H9 (cell line): ENCODE measurements at regions not wholly inside any gene's neighbourhood (a gene's known extent, or its start where the extent isn't known, plus 50 kb on each side); places are given as distances from the start of the nearest gene placed in this dataset.

Experiments used
- DNase-seq: peaks from one replicate; pipeline ENCODE4 v3.0.0-alpha.2; 2017
- H2AFZ ChIP-seq: one replicate; pipeline ENCODE4 v1.6.1; 2013; ENCODE audit warnings: mild to moderate bottlenecking, low read length, control low read depth, moderate library complexity
- H2AK5ac ChIP-seq: 2 replicates; pipeline ENCODE4 v1.6.1; 2013; ENCODE audit warnings: low read length, control low read depth, mixed read lengths; ENCODE audit not compliant: insufficient read length
- H2BK120ac ChIP-seq: one replicate; pipeline ENCODE4 v1.6.1; 2013; ENCODE audit warnings: low read depth, mild to moderate bottlenecking, low read length, control low read depth, inconsistent platforms; ENCODE audit not compliant: poor library complexity, severe bottlenecking
- H2BK12ac ChIP-seq: 2 replicates; pipeline ENCODE4 v1.6.1; 2013; ENCODE audit warnings: low read length, control low read depth, mixed read lengths, low read depth; ENCODE audit not compliant: insufficient read length
- H2BK15ac ChIP-seq: 2 replicates; pipeline ENCODE4 v1.6.1; 2013; ENCODE audit warnings: low read depth, low read length, control low read depth
- H2BK20ac ChIP-seq: one replicate; pipeline ENCODE4 v1.6.1; 2013; ENCODE audit warnings: low read depth, mild to moderate bottlenecking, low read length, control low read depth, inconsistent platforms; ENCODE audit not compliant: poor library complexity, severe bottlenecking
- H2BK5ac ChIP-seq: 2 replicates; pipeline ENCODE4 v1.6.1; 2013; ENCODE audit warnings: low read length, control low read depth, mixed read lengths; ENCODE audit not compliant: insufficient read length
- H3K14ac ChIP-seq: 2 replicates; pipeline ENCODE4 v1.6.1; 2013; ENCODE audit warnings: low read length, control low read depth; ENCODE audit not compliant: insufficient read depth
- H3K18ac ChIP-seq: 2 replicates; pipeline ENCODE4 v1.6.1; 2013; ENCODE audit warnings: low read depth, mild to moderate bottlenecking, mixed read lengths, low read length, control low read depth; ENCODE audit not compliant: insufficient read length
- H3K23ac ChIP-seq: 2 replicates; pipeline ENCODE4 v1.6.1; 2013; ENCODE audit warnings: low read length, control low read depth, mixed read lengths, low read depth; ENCODE audit not compliant: insufficient read length
- H3K23me2 ChIP-seq: 2 replicates; pipeline ENCODE4 v1.6.1; 2013; ENCODE audit warnings: low read depth, mild to moderate bottlenecking, mixed read lengths, low read length, control low read depth; ENCODE audit not compliant: insufficient read length, poor library complexity, severe bottlenecking
- H3K27ac ChIP-seq: 2 replicates; pipeline ENCODE4 v1.5.1; 2013; ENCODE audit warnings: low read length, control low read depth, mixed read lengths, low read depth; ENCODE audit not compliant: insufficient read length
- H3K27me3 ChIP-seq: 2 replicates; pipeline ENCODE4 v1.6.1; 2013; ENCODE audit warnings: low read length, control low read depth, inconsistent platforms; ENCODE audit not compliant: insufficient read depth
- H3K4ac ChIP-seq: 2 replicates; pipeline ENCODE4 v1.6.1; 2013; ENCODE audit warnings: low read depth, mild to moderate bottlenecking, control low read depth, inconsistent platforms, low read length, moderate library complexity
- H3K4me1 ChIP-seq: 2 replicates; pipeline ENCODE4 v1.6.1; 2013; ENCODE audit warnings: low read length, control low read depth, inconsistent platforms; ENCODE audit not compliant: insufficient read depth
- H3K4me2 ChIP-seq: 2 replicates; pipeline ENCODE4 v1.6.1; 2013; ENCODE audit warnings: low read length, control low read depth, mixed read lengths; ENCODE audit not compliant: insufficient read length, insufficient read depth
- H3K56ac ChIP-seq: 2 replicates; pipeline ENCODE4 v1.6.1; 2013; ENCODE audit warnings: low read depth, mild to moderate bottlenecking, mixed read lengths, low read length, control low read depth; ENCODE audit not compliant: insufficient read length
- H3K79me1 ChIP-seq: 2 replicates; pipeline ENCODE4 v1.6.1; 2013; ENCODE audit warnings: low read depth, mild to moderate bottlenecking, moderate library complexity, low read length, control low read depth, inconsistent platforms; ENCODE audit not compliant: insufficient read depth, poor library complexity, severe bottlenecking
- H3K79me2 ChIP-seq: 2 replicates; pipeline ENCODE4 v1.6.1; 2013; ENCODE audit warnings: low read length, control low read depth, inconsistent platforms; ENCODE audit not compliant: insufficient read depth
- H3K9ac ChIP-seq: 2 replicates; pipeline ENCODE4 v1.6.1; 2013; ENCODE audit warnings: low read length, control low read depth, mixed read lengths; ENCODE audit not compliant: insufficient read length; ENCODE audit errors: extremely low read depth
- H3K9me3 ChIP-seq: one replicate; pipeline ENCODE4 v1.6.1; 2013; ENCODE audit warnings: low read depth, low read length, inconsistent platforms; ENCODE audit not compliant: control insufficient read depth
- H3T11ph ChIP-seq: one replicate; pipeline ENCODE4 v1.6.1; 2013; ENCODE audit warnings: mild to moderate bottlenecking, low read length, control low read depth, inconsistent platforms
- H4K20me1 ChIP-seq: one replicate; pipeline ENCODE4 v1.6.1; 2013; ENCODE audit not compliant: control insufficient read depth, insufficient read length, insufficient read depth
- H4K5ac ChIP-seq: 2 replicates; pipeline ENCODE4 v1.6.1; 2013; ENCODE audit warnings: low read depth, mild to moderate bottlenecking, mixed read lengths, low read length, control low read depth; ENCODE audit not compliant: insufficient read length
- H4K8ac ChIP-seq: replicated peaks from 2 replicates; pipeline ENCODE4 v1.6.1; 2013; ENCODE audit warnings: low read length, control low read depth, mixed read lengths, low read depth; ENCODE audit not compliant: insufficient read length
- H4K91ac ChIP-seq: 2 replicates; pipeline ENCODE4 v1.6.1; 2013; ENCODE audit warnings: low read depth, mild to moderate bottlenecking, moderate library complexity, mixed read lengths, low read length, control low read depth; ENCODE audit not compliant: insufficient read length
- H3K27ac Mint-ChIP-seq, 3 experiments: 2 replicates in 2 of 3; 3 replicates in 1 of 3; pipeline ENCODE4 v1.8.0; 2020 to 2021; ENCODE audit warnings: mixed read lengths in 3 of 3, mild to moderate bottlenecking in 1 of 3, moderate library complexity in 1 of 3
- H3K27me3 Mint-ChIP-seq: 2 replicates; pipeline ENCODE4 v1.8.0; 2021; ENCODE audit warnings: low read depth, mild to moderate bottlenecking, moderate library complexity, mixed read lengths
- H3K36me3 Mint-ChIP-seq, 3 experiments: 2 replicates in 2 of 3; 3 replicates in 1 of 3; pipeline ENCODE4 v1.8.0; 2020 to 2021; ENCODE audit warnings: low read depth in 3 of 3, mixed read lengths in 3 of 3; ENCODE audit not compliant: insufficient read depth in 1 of 3
- H3K4me1 Mint-ChIP-seq, 2 experiments: 2 replicates each; pipeline ENCODE4 v1.8.0; 2020; ENCODE audit warnings: mixed read lengths in 2 of 2
- H3K4me3 Mint-ChIP-seq, 2 experiments: 2 replicates in 1 of 2; 3 replicates in 1 of 2; pipeline ENCODE4 v1.8.0; 2020 to 2021; ENCODE audit warnings: mild to moderate bottlenecking in 2 of 2, mixed read lengths in 2 of 2, moderate library complexity in 1 of 2
- H3K9me3 Mint-ChIP-seq, 2 experiments: 2 replicates in 1 of 2; 3 replicates in 1 of 2; pipeline ENCODE4 v1.8.0; 2020; ENCODE audit warnings: mild to moderate bottlenecking in 2 of 2, mixed read lengths in 2 of 2, moderate library complexity in 1 of 2
- CTCF ChIP-seq: fragments of 200-600 bp; sonication (generic); conservative IDR thresholded peaks from 3 replicates; pipeline ENCODE4 v1.8.0; 2021; ENCODE audit warnings: antibody characterized with exemption, mild to moderate bottlenecking
- WGBS: extraction: QIAGEN DNeasy Blood & Tissue Kit; methylation state at CpG from one replicate; pipeline ENCODE4 v1.1.7; 2013; ENCODE audit warnings: missing lambda C conversion rate, low lambda C conversion rate, mixed read lengths; ENCODE audit not compliant: insufficient read length; ENCODE audit errors: extremely low coverage; 5-methylcytosine and 5-hydroxymethylcytosine counted together

- no peaks in the 10 kb centered on the region for H3K79me1 ChIP-seq
- H3K18ac ChIP-seq: no peak overlapping the region
- no peak overlapping the region for H4K91ac ChIP-seq
- peak overlapping the region; percentile 78 for H3K14ac ChIP-seq
- no peak overlapping the region for H3T11ph ChIP-seq
- no peak overlapping the region for H2BK5ac ChIP-seq
- no peak overlapping the region for H3K27ac ChIP-seq
- H2AFZ ChIP-seq: no peak overlapping the region
- Mint-ChIP-seq H3K9me3 (no peaks in the 10 kb centered on the region), H3K27me3 (no peaks in the 10 kb centered on the region), H3K27ac (peak overlapping the region; percentile 26 to 83 (median 42)), H3K36me3 (peaks cover 0 to 29% (median 20%) of the 10 kb centered on the region in 3 experiments; a peak in 5 of 7 replicates), H3K4me1 (peaks cover 15 to 26% of the 10 kb centered on the region in 2 experiments), H3K4me3 (0 out of 5 replicates have a peak overlapping the region, but pooled peaks of 1 of the 2 experiments have one; percentile 14)
- H3K23ac ChIP-seq: no peak overlapping the region
- H3K4me2 ChIP-seq: no peak overlapping the region
- peaks cover 2% of the 10 kb centered on the region; the same call in 1 of the 2 replicates for H3K4me1 ChIP-seq
- H4K5ac ChIP-seq: no peak overlapping the region
- H3K27me3 ChIP-seq: peaks cover 2% of the 10 kb centered on the region; the same call in 1 of the 2 replicates
- H4K8ac ChIP-seq: no peak overlapping the region
- H3K9ac ChIP-seq: no peak overlapping the region
- H4K20me1 ChIP-seq: no peaks in the 10 kb centered on the region
- H2BK20ac ChIP-seq: no peak overlapping the region
- no peaks in the 10 kb centered on the region for H3K9me3 ChIP-seq
- whole genome bisulfite sequencing: no CpG with 5 or more reads among the region's 6 CpGs
- no peak overlapping the region for H2BK120ac ChIP-seq
- no peak overlapping the region for H3K56ac ChIP-seq
- no peak overlapping the region for H2AK5ac ChIP-seq
- no peak for TF ChIP-seq CTCF
- H2BK12ac ChIP-seq: no peak overlapping the region
- H3K4ac ChIP-seq: no peak overlapping the region
- H2BK15ac ChIP-seq: no peak overlapping the region
- peaks cover 2% of the 10 kb centered on the region; the same call in 1 of the 2 replicates for H3K79me2 ChIP-seq
- H3K23me2 ChIP-seq: no peaks in the 10 kb centered on the region
- DNase-seq: no peak
Measured at GRCh38 chr18:35912332-35912731, 60.1 kb upstream of the RMP24 start.
